Fibroblast of lung (primary cell): ENCODE measurements at regions not wholly inside any gene's neighbourhood (a gene's known extent, or its start where the extent isn't known, plus 50 kb on each side); places are given as distances from the start of the nearest gene placed in this dataset.

Experiments
- DNase-seq, 2 donors: peaks; one replicate each; pipeline versions ENCODE4 v3.0.0 to v3.0.0-alpha.2; 2010; ENCODE audit warnings: low read depth in 2 of 2
- H2AFZ ChIP-seq: 2 replicates; pipeline ENCODE4 v1.5.1; 2012; ENCODE audit warnings: low read length, control low read depth, inconsistent platforms
- H3K27ac ChIP-seq: 2 replicates; pipeline ENCODE4 v1.5.1; 2011; ENCODE audit warnings: low read length, control low read depth; ENCODE audit not compliant: insufficient read depth
- H3K27me3 ChIP-seq: 2 replicates; pipeline ENCODE4 v1.5.1; 2011; ENCODE audit warnings: mild to moderate bottlenecking, low read length; ENCODE audit not compliant: control insufficient read depth, insufficient read depth
- H3K36me3 ChIP-seq: 2 replicates; pipeline ENCODE4 v1.5.1; 2011; ENCODE audit warnings: low read length; ENCODE audit not compliant: control insufficient read depth, insufficient read depth
- H3K4me1 ChIP-seq: 2 replicates; pipeline ENCODE4 v1.5.1; 2011; ENCODE audit warnings: low read length; ENCODE audit not compliant: control insufficient read depth, insufficient read depth; ENCODE audit errors: extremely low read depth
- H3K4me2 ChIP-seq: 2 replicates; pipeline ENCODE4 v1.5.1; 2011; ENCODE audit warnings: low read length, control low read depth; ENCODE audit not compliant: insufficient read depth; ENCODE audit errors: extremely low read depth
- H3K4me3 ChIP-seq, 4 experiments: fragments of 200-600 bp in 1 of 4; sonication (generic) in 1 of 4; replicated peaks in 1 of 4; 2 replicates each; pipeline ENCODE4 v1.5.1; 2011 to 2016; ENCODE audit warnings: low read length in 4 of 4, low read depth in 3 of 4, mild to moderate bottlenecking in 3 of 4, control low read depth in 2 of 4, inconsistent platforms in 1 of 4, mixed read lengths in 1 of 4; ENCODE audit not compliant: insufficient read depth in 1 of 4; ENCODE audit errors: control extremely low read depth in 1 of 4
- H3K79me2 ChIP-seq: 2 replicates; pipeline ENCODE4 v1.5.1; 2012; ENCODE audit warnings: mild to moderate bottlenecking, low read length, inconsistent platforms; ENCODE audit not compliant: control insufficient read depth, insufficient read depth
- H3K9ac ChIP-seq: 2 replicates; pipeline ENCODE4 v1.5.1; 2011; ENCODE audit warnings: mild to moderate bottlenecking, low read length, control low read depth; ENCODE audit not compliant: insufficient read depth
- H3K9me3 ChIP-seq: 2 replicates; pipeline ENCODE4 v1.5.1; 2012; ENCODE audit warnings: low read depth, low read length; ENCODE audit not compliant: control insufficient read depth, insufficient read depth
- H4K20me1 ChIP-seq: 2 replicates; pipeline ENCODE4 v1.5.1; 2011; ENCODE audit warnings: low read length; ENCODE audit not compliant: control insufficient read depth, insufficient read depth; ENCODE audit errors: extremely low read depth
- EZH2 ChIP-seq: IDR thresholded peaks from 2 replicates; pipeline ENCODE4 v1.5.1; 2012; ENCODE audit warnings: low read length, control low read depth, mild to moderate bottlenecking; ENCODE audit errors: missing control alignments
- TF ChIP-seq, protein P1 (sequence below), 2 donors: IDR thresholded peaks in 1 of 2; conservative IDR thresholded peaks in 1 of 2; 1 replicate in 1 of 2; 2 replicates in 1 of 2; pipeline ENCODE4 v1.5.1; 2011 to 2012; ENCODE audit warnings: low read length in 2 of 2, control low read depth in 1 of 2, inconsistent platforms in 1 of 2, low read depth in 1 of 2, mild to moderate bottlenecking in 1 of 2

- H3K27ac ChIP-seq = no peak overlapping the region
- H2AFZ ChIP-seq = no peak overlapping the region
- TF ChIP-seq, protein P1, sequence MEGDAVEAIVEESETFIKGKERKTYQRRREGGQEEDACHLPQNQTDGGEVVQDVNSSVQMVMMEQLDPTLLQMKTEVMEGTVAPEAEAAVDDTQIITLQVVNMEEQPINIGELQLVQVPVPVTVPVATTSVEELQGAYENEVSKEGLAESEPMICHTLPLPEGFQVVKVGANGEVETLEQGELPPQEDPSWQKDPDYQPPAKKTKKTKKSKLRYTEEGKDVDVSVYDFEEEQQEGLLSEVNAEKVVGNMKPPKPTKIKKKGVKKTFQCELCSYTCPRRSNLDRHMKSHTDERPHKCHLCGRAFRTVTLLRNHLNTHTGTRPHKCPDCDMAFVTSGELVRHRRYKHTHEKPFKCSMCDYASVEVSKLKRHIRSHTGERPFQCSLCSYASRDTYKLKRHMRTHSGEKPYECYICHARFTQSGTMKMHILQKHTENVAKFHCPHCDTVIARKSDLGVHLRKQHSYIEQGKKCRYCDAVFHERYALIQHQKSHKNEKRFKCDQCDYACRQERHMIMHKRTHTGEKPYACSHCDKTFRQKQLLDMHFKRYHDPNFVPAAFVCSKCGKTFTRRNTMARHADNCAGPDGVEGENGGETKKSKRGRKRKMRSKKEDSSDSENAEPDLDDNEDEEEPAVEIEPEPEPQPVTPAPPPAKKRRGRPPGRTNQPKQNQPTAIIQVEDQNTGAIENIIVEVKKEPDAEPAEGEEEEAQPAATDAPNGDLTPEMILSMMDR (conservative IDR thresholded peaks at IDR 0.05 in 1 of 2, IDR thresholded peaks at IDR 0.05 in 1 of 2; ENCODE audit: low read depth in 1 of 2, low read length in 2 of 2) = no peak
- TF ChIP-seq EZH2 = no peak
- no peak overlapping the region for H3K9ac ChIP-seq
- no peaks in the 10 kb centered on the region for H3K79me2 ChIP-seq
- no peaks in the 10 kb centered on the region for H3K27me3 ChIP-seq
- DNase-seq = no peak
- no peaks in the 10 kb centered on the region for H3K4me1 ChIP-seq
- H3K4me3 ChIP-seq = no peak overlapping the region
- H3K9me3 ChIP-seq = no peaks in the 10 kb centered on the region
- no peak overlapping the region for H3K4me2 ChIP-seq
- H3K36me3 ChIP-seq = no peaks in the 10 kb centered on the region
- H4K20me1 ChIP-seq = no peaks in the 10 kb centered on the region
These were observed 492.3 kb upstream of the VRK2 start for GRCh38 chr2:57554348-57554747.

DNA sequence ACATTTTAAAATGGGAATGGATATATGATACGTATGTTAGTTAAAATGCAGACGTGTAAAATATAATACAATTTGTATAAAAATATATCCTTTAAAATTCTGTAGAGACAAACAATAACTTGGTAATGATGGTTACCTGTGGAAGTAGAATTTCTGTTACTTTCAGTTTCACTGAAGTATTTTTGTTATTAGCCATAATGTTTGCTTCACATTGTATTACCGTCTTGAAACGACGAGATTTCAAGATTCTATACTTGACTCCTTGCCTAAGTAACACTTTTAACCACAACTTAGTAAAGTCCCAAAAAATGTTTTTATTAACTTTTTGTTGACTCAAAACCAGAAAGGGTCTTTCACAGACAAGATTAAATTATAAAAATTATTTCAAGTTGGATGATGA is 488.3 kb upstream of the VRK2 start:
- Histone ChIP-seq H3K4me1 (no peaks in the 10 kb centered on the region), H3K9me3 (no peaks in the 10 kb centered on the region), H3K27me3 (no peaks in the 10 kb centered on the region), H3K27ac (no peak overlapping the region), H3K36me3 (no peaks in the 10 kb centered on the region), H3K4me2 (no peak overlapping the region), H3K79me2 (no peaks in the 10 kb centered on the region), H4K20me1 (no peaks in the 10 kb centered on the region), H3K9ac (no peak overlapping the region), H3K4me3 (no peak overlapping the region), H2AFZ (no peak overlapping the region)
- DNase-seq = no peak
- TF ChIP-seq EZH2 = no peak
- TF ChIP-seq, protein P1 (conservative IDR thresholded peaks at IDR 0.05 in 1 of 2, IDR thresholded peaks at IDR 0.05 in 1 of 2; ENCODE audit: low read depth in 1 of 2, low read length in 2 of 2) = no peak

- TF ChIP-seq EZH2 = no peak
- TF ChIP-seq, protein P1 (conservative IDR thresholded peaks at IDR 0.05 in 1 of 2, IDR thresholded peaks at IDR 0.05 in 1 of 2; ENCODE audit: low read depth in 1 of 2, low read length in 2 of 2) = no peak
- no peaks in the 10 kb centered on the region for H3K9me3 ChIP-seq
- H3K79me2 ChIP-seq = no peaks in the 10 kb centered on the region
- no peak overlapping the region for H2AFZ ChIP-seq
- no peaks in the 10 kb centered on the region for H4K20me1 ChIP-seq
- no peaks in the 10 kb centered on the region for H3K36me3 ChIP-seq
- no peak overlapping the region for H3K9ac ChIP-seq
- no peak overlapping the region for H3K4me3 ChIP-seq
- no peak for DNase-seq
- no peaks in the 10 kb centered on the region for H3K4me1 ChIP-seq
- H3K27ac ChIP-seq = no peak overlapping the region
- no peaks in the 10 kb centered on the region for H3K27me3 ChIP-seq
- no peak overlapping the region for H3K4me2 ChIP-seq
These were observed 484.1 kb upstream of the VRK2 start for GRCh38 chr2:57562495-57562894.
